K562 (cell line): ENCODE measurements at regions not wholly inside any gene's neighbourhood (a gene's known extent, or its start where the extent isn't known, plus 50 kb on each side); places are given as distances from the start of the nearest gene placed in this dataset.

ENCODE experiments used
- ARNT ChIP-seq, 2 experiments: fragments of 450-650 bp; IDR thresholded peaks; 2 replicates each; pipeline ENCODE4 v1.6.1; 2016; ENCODE audit warnings: mild to moderate bottlenecking in 1 of 2
- CTCF ChIP-seq, 3 experiments: IDR thresholded peaks in 2 of 3; conservative IDR thresholded peaks in 1 of 3; 2 replicates each; pipeline ENCODE4 v1.5.1; 2011 to 2012; ENCODE audit warnings: low read length in 3 of 3, mild to moderate bottlenecking in 3 of 3, control low read depth in 2 of 3, improper control_type of control experiment in 1 of 3, inconsistent platforms in 1 of 3, low read depth in 1 of 3, mixed read lengths in 1 of 3, moderate library complexity in 1 of 3; ENCODE audit not compliant: insufficient read depth in 2 of 3
- FOXK2 ChIP-seq, 2 experiments: fragments of 450-650 bp; IDR thresholded peaks in 1 of 2; conservative IDR thresholded peaks in 1 of 2; 2 replicates each; pipeline ENCODE4 v1.6.1; 2016; ENCODE audit warnings: low read depth in 2 of 2, mild to moderate bottlenecking in 1 of 2
- HSF4 ChIP-seq: fragments of 250-450 bp; sonication (Bioruptor Pico); IDR thresholded peaks from 2 replicates; pipeline ENCODE4 v2.1.2; 2022; ENCODE audit warnings: mild to moderate bottlenecking, moderate library complexity, borderline replicate concordance
- KAT2B ChIP-seq: IDR thresholded peaks from one replicate; pipeline ENCODE4 v1.6.1; 2012; ENCODE audit warnings: low read depth, mild to moderate bottlenecking, control low read depth, inconsistent platforms, low read length, moderate library complexity
- MEF2A ChIP-seq: IDR thresholded peaks from 2 replicates; pipeline ENCODE4 v1.6.1; 2011; ENCODE audit warnings: low read depth, mild to moderate bottlenecking, low read length, moderate library complexity; ENCODE audit not compliant: control insufficient read depth
- POLR2AphosphoS5 ChIP-seq: IDR thresholded peaks from 2 replicates; pipeline ENCODE4 v1.6.1; 2011; ENCODE audit warnings: mild to moderate bottlenecking, low read depth, low read length, moderate library complexity; ENCODE audit not compliant: control insufficient read depth, insufficient read depth
- TEAD4 ChIP-seq, 2 experiments: sonication (generic) in 1 of 2; formaldehyde crosslinking in 1 of 2; IDR thresholded peaks; 2 replicates each; pipeline versions ENCODE4 v1.6.1 to v1.8.0; 2012 to 2022; ENCODE audit warnings: borderline replicate concordance in 1 of 2, inconsistent platforms in 1 of 2, low read length in 1 of 2, mild to moderate bottlenecking in 1 of 2, missing genetic modification reagents in 1 of 2
- TGIF2 ChIP-seq: sonication (generic); formaldehyde crosslinking; IDR thresholded peaks from 2 replicates; pipeline ENCODE4 v1.8.1; 2022; ENCODE audit warnings: mild to moderate bottlenecking, missing genetic modification reagents, moderate library complexity
- TRIM24 ChIP-seq, 2 experiments: fragments of 450-650 bp; IDR thresholded peaks; 2 replicates each; pipeline ENCODE4 v1.6.1; 2016
- UBTF ChIP-seq, 2 experiments: IDR thresholded peaks; 2 replicates each; pipeline ENCODE4 v1.6.1; 2012; ENCODE audit warnings: improper control_type of control experiment in 2 of 2, low read depth in 2 of 2, low read length in 2 of 2, borderline replicate concordance in 1 of 2

- TF ChIP-seq FOXK2 (conservative IDR thresholded peaks at IDR 0.05 in 1 of 2, IDR thresholded peaks at IDR 0.05 in 1 of 2; ENCODE audit: low read depth in 2 of 2), result no peak
- TF ChIP-seq ARNT (IDR thresholded peaks at IDR 0.05), result no peak
- no peak for TF ChIP-seq UBTF (IDR thresholded peaks at IDR 0.05; ENCODE audit: borderline replicate concordance in 1 of 2, low read depth in 2 of 2, low read length in 2 of 2)
- TF ChIP-seq MEF2A, result no peak
- no peak for TF ChIP-seq POLR2AphosphoS5
- no peak for TF ChIP-seq TEAD4 (IDR thresholded peaks at IDR 0.05; ENCODE audit: low read length)
- TF ChIP-seq TEAD4 (CRISPR knock-in tag; IDR thresholded peaks at IDR 0.05; ENCODE audit: borderline replicate concordance), result no peak
- no peak for TF ChIP-seq TGIF2 (CRISPR knock-in tag)
- TF ChIP-seq TRIM24 (IDR thresholded peaks at IDR 0.05), result no peak; a peak in 2 of 4 replicates
- no peak for TF ChIP-seq HSF4 (CRISPR knock-in tag)
- TF ChIP-seq CTCF (IDR thresholded peaks at IDR 0.05 in 2 of 3, conservative IDR thresholded peaks at IDR 0.05 in 1 of 3; ENCODE audit: insufficient read depth in 2 of 3, low read depth in 1 of 3, low read length in 3 of 3), result no peak
- TF ChIP-seq KAT2B, result no peak
These were observed 214.5 kb downstream of the NAF1 start for GRCh38 chr4:162952232-162952631.
